Aorta (tissue), 5 donors: ENCODE measurements at regions not wholly inside any gene's neighbourhood (a gene's known extent, or its start where the extent isn't known, plus 50 kb on each side); places are given as distances from the start of the nearest gene placed in this dataset.
A peak's percentile ranks its signal among the peaks of the same experiment; 100 is the strongest.

Source experiments
- ATAC-seq: fragments of 200-7000 bp; cut with Tn5 transposase; one replicate; pipeline ENCODE4 v1.9.1; 2022; ENCODE audit warnings: moderate library complexity; ENCODE audit not compliant: low FRiP score
- DNase-seq, 2 donors: peaks; one replicate each; pipeline ENCODE4 v3.0.0-alpha.2; 2020
- H3K27ac ChIP-seq, 2 donors: one replicate each; pipeline ENCODE4 v1.5.1; 2013; ENCODE audit warnings: low read length in 2 of 2, mild to moderate bottlenecking in 2 of 2, moderate library complexity in 2 of 2, control low read depth in 1 of 2, inconsistent platforms in 1 of 2, low read depth in 1 of 2
- H3K27me3 ChIP-seq, 2 donors: one replicate each; pipeline ENCODE4 v1.6.1; 2013; ENCODE audit warnings: control low read depth in 1 of 2, low read length in 1 of 2, mild to moderate bottlenecking in 1 of 2, moderate library complexity in 1 of 2; ENCODE audit not compliant: insufficient read depth in 2 of 2, control insufficient read depth in 1 of 2
- H3K36me3 ChIP-seq, 2 donors: one replicate each; pipeline ENCODE4 v1.6.1; 2013; ENCODE audit warnings: control low read depth in 1 of 2, low read length in 1 of 2, mild to moderate bottlenecking in 1 of 2; ENCODE audit not compliant: insufficient read depth in 2 of 2, control insufficient read depth in 1 of 2
- H3K4me1 ChIP-seq, 2 donors: one replicate each; pipeline ENCODE4 v1.6.1; 2013; ENCODE audit warnings: low read length in 2 of 2, control low read depth in 1 of 2, mild to moderate bottlenecking in 1 of 2, moderate library complexity in 1 of 2; ENCODE audit not compliant: insufficient read depth in 2 of 2, control insufficient read depth in 1 of 2
- H3K4me3 ChIP-seq, 2 donors: one replicate each; pipeline ENCODE4 v1.5.1; 2013; ENCODE audit warnings: low read length in 2 of 2, control low read depth in 1 of 2, mild to moderate bottlenecking in 1 of 2
- H3K9me3 ChIP-seq: one replicate; pipeline ENCODE4 v1.6.1; 2013; ENCODE audit warnings: mild to moderate bottlenecking, low read length; ENCODE audit not compliant: control insufficient read depth
- WGBS, 2 donors: extraction: QIAGEN DNeasy Blood & Tissue Kit; methylation state at CpG; one replicate each; pipeline ENCODE4 v1.1.7; 2013; 5-methylcytosine and 5-hydroxymethylcytosine counted together
- intact Hi-C, 2 donors: fragments of 100-400 bp; cut with DNase I; formaldehyde crosslinking; loops; one replicate each; pipeline versions ENCODE4 v1.14.2 to v1.15.0; 2022
- donor health status: healthy with polysubstance abuse.
- donor health status: Bipolar disorder and iron deficiency.
- donor health status: DM: no; HTN: no; CAD: no.
- donor health status: DM: no; HTN: no; CAD: no.
- donor health status: DM: yes; HTN: yes; CAD: no.

- Histone ChIP-seq H3K9me3 (no peaks in the 10 kb centered on the region), H3K4me3 (no peak overlapping the region), H3K36me3 (no peaks in the 10 kb centered on the region), H3K27ac (no peak overlapping the region), H3K4me1 (peaks cover 0 to 3% of the 10 kb centered on the region in 2 donors), H3K27me3 (no peaks in the 10 kb centered on the region)
- intact Hi-C loops = no loop called here
- WGBS, 2 donors = 71 to 76% methylated on average over 36 to 38 of the region's 38 CpGs
- no peak for ATAC-seq
- no peak for DNase-seq
Observed at GRCh38 chr22:46061124-46061500, 84.2 kb upstream of the WNT7B start.

GRCh38 chr22:46061501-46062231 is 84.7 kb upstream of the WNT7B start:
- Histone ChIP-seq H3K9me3 (no peaks in the 10 kb centered on the region), H3K27me3 (no peaks in the 10 kb centered on the region), H3K4me1 (peaks cover 0 to 3% of the 10 kb centered on the region in 2 donors), H3K4me3 (no peak overlapping the region), H3K36me3 (no peaks in the 10 kb centered on the region), H3K27ac (no peak overlapping the region)
- ATAC-seq (no peak), DNase-seq (peak in 1 of 2 donors; percentile 43)
- 75 to 78% methylated on average over 66 to 79 of the region's 79 CpGs for WGBS, 2 donors
- intact Hi-C loops = no loop called here

- H3K27me3 ChIP-seq = no peaks in the 10 kb centered on the region
- WGBS, 2 donors = 76 to 81% methylated on average over 13 of the region's 13 CpGs
- H3K36me3 ChIP-seq = no peaks in the 10 kb centered on the region
- H3K4me1 ChIP-seq = peaks cover 3% of the 10 kb centered on the region in 2 donors
- ATAC-seq = no peak
- H3K27ac ChIP-seq = no peak overlapping the region
- H3K9me3 ChIP-seq = no peaks in the 10 kb centered on the region
- intact Hi-C loops = no loop called here
- DNase-seq = peak in 1 of 2 donors; percentile 27
- no peak overlapping the region for H3K4me3 ChIP-seq
Observed at GRCh38 chr22:46062232-46062615, 85.3 kb upstream of the WNT7B start.

GRCh38 chr22:46062971-46063631 is 86.1 kb upstream of the WNT7B start:
- no peak for ATAC-seq
- H3K36me3 ChIP-seq = no peaks in the 10 kb centered on the region
- H3K9me3 ChIP-seq = no peaks in the 10 kb centered on the region
- DNase-seq = peak; percentile 28 to 41
- H3K27ac ChIP-seq = peak overlapping the region; percentile 23 to 58
- peaks cover 3% of the 10 kb centered on the region in 2 donors for H3K4me1 ChIP-seq
- H3K27me3 ChIP-seq = no peaks in the 10 kb centered on the region
- intact Hi-C loops = no loop called here
- no peak overlapping the region for H3K4me3 ChIP-seq
- WGBS, 2 donors = 51 to 52% methylated on average over 15 of the region's 15 CpGs

- intact Hi-C loops = no loop called here
- H3K4me1 ChIP-seq = peaks cover 3% of the 10 kb centered on the region in 2 donors
Observed at GRCh38 chr22:46063846-46064227, 86.5 kb upstream of the PPARA start.

GRCh38 chr22:46064228-46064965 is 85.9 kb upstream of the PPARA start:
- no peaks in the 10 kb centered on the region for H3K27me3 ChIP-seq
- 41 to 60% methylated on average over 28 of the region's 28 CpGs for WGBS, 2 donors
- peak overlapping the region; percentile 6 to 58 for H3K27ac ChIP-seq
- DNase-seq (peak; percentile 44), ATAC-seq (peak; percentile 39)
- intact Hi-C loops = no loop called here
- no peaks in the 10 kb centered on the region for H3K36me3 ChIP-seq
- H3K4me1 ChIP-seq = peaks cover 3% of the 10 kb centered on the region in 2 donors
- no peaks in the 10 kb centered on the region for H3K9me3 ChIP-seq
- peak overlapping the region; percentile 28 to 36 for H3K4me3 ChIP-seq

More at GRCh38 chr22:46063846-46064227, 86.5 kb upstream of the PPARA start:
- H3K27me3 ChIP-seq = no peaks in the 10 kb centered on the region
- no peak overlapping the region for H3K4me3 ChIP-seq
- H3K27ac ChIP-seq = peak overlapping the region; percentile 6 to 58
- 45 to 51% methylated on average over 11 of the region's 11 CpGs for whole genome bisulfite sequencing, 2 donors
- ATAC-seq (no peak), DNase-seq (peak in 1 of 2 donors; percentile 8)
- H3K36me3 ChIP-seq = no peaks in the 10 kb centered on the region
- no peaks in the 10 kb centered on the region for H3K9me3 ChIP-seq

- ATAC-seq (no peak), DNase-seq (peak; percentile 30 to 39)
- intact Hi-C loops = no loop called here
- Histone ChIP-seq H3K4me1 (peaks cover 3% of the 10 kb centered on the region in 2 donors), H3K9me3 (no peaks in the 10 kb centered on the region), H3K27me3 (no peaks in the 10 kb centered on the region), H3K27ac (peak overlapping the region; percentile 58 to 92), H3K4me3 (peak overlapping the region; percentile 28 to 36), H3K36me3 (no peaks in the 10 kb centered on the region)
- 16 to 17% methylated on average over 17 of the region's 17 CpGs for WGBS, 2 donors
Observed at GRCh38 chr22:46064966-46065666, 85.2 kb upstream of the PPARA start.

GRCh38 chr22:46065691-46066454 is 84.5 kb upstream of the PPARA start:
- H3K27ac ChIP-seq = peak overlapping the region in 1 of 2 donors; percentile 92
- H3K9me3 ChIP-seq = no peaks in the 10 kb centered on the region
- no peak overlapping the region for H3K4me3 ChIP-seq
- H3K4me1 ChIP-seq = peaks cover 3% of the 10 kb centered on the region in 2 donors
- 51 to 52% methylated on average over 2 of the region's 2 CpGs for WGBS, 2 donors
- intact Hi-C loops = no loop called here
- ATAC-seq (no peak), DNase-seq (no peak)
- no peaks in the 10 kb centered on the region for H3K27me3 ChIP-seq
- H3K36me3 ChIP-seq = no peaks in the 10 kb centered on the region
